ENCODE measurements at regions not wholly inside any gene's neighbourhood (a gene's known extent, or its start where the extent isn't known, plus 50 kb on each side); places are given as distances from the start of the nearest gene placed in this dataset.
A peak's percentile ranks its signal among the peaks of the same experiment; 100 is the strongest.

- intact Hi-C loops (cut with DNase I): no loop called here
- no peak overlapping the region for H3K9ac ChIP-seq (ENCODE audit: low read length in 3 of 3)
- DNase-seq (no peak), FAIRE-seq (no peak)
- no peak overlapping the region for H3K27ac ChIP-seq (ENCODE audit: low read depth in 2 of 2, low read length in 2 of 2)
- no peaks in the 10 kb centered on the region for H3K4me1 ChIP-seq (ENCODE audit: control insufficient read depth in 2 of 3, insufficient read depth in 2 of 3, low read depth in 1 of 3, low read length in 3 of 3)
- no peak overlapping the region for H3K4me3 ChIP-seq (ENCODE audit: low read length in 3 of 3)
- TF ChIP-seq CTCF (IDR thresholded peaks at IDR 0.05; ENCODE audit: borderline replicate concordance, extremely low read depth, insufficient read depth): no peak
- H3K27me3 ChIP-seq (ENCODE audit: control insufficient read depth, insufficient read depth, low read length): no peaks in the 10 kb centered on the region
- peaks cover 0 to 2% (median 0%) of the 10 kb centered on the region in 3 donors for H3K9me3 ChIP-seq (ENCODE audit: control insufficient read depth in 2 of 3, insufficient read depth in 1 of 3, low read length in 3 of 3)
- H3K36me3 ChIP-seq (ENCODE audit: control insufficient read depth in 2 of 3, insufficient read depth in 3 of 3, low read length in 3 of 3): no peaks in the 10 kb centered on the region
Measured at GRCh38 chr4:54427826-54428225, 198.7 kb downstream of the PDGFRA start.

GRCh38 chr4:54428940-54429339 lies 199.8 kb downstream of the PDGFRA start:
- Histone ChIP-seq H3K4me3 (ENCODE audit: low read length in 3 of 3) (no peak overlapping the region), H3K27me3 (ENCODE audit: control insufficient read depth, insufficient read depth, low read length) (no peaks in the 10 kb centered on the region), H3K9me3 (ENCODE audit: control insufficient read depth in 2 of 3, insufficient read depth in 1 of 3, low read length in 3 of 3) (no peaks in the 10 kb centered on the region), H3K27ac (ENCODE audit: low read depth in 2 of 2, low read length in 2 of 2) (no peak overlapping the region), H3K36me3 (ENCODE audit: control insufficient read depth in 2 of 3, insufficient read depth in 3 of 3, low read length in 3 of 3) (no peaks in the 10 kb centered on the region), H3K9ac (ENCODE audit: low read length in 3 of 3) (no peak overlapping the region), H3K4me1 (ENCODE audit: control insufficient read depth in 2 of 3, insufficient read depth in 2 of 3, low read depth in 1 of 3, low read length in 3 of 3) (no peaks in the 10 kb centered on the region)
- TF ChIP-seq CTCF (IDR thresholded peaks at IDR 0.05; ENCODE audit: borderline replicate concordance, extremely low read depth, insufficient read depth): no peak
- intact Hi-C loops (cut with DNase I): no loop called here
- FAIRE-seq (no peak), DNase-seq (no peak)

GRCh38 chr4:54433686-54434085 lies 204.6 kb downstream of the PDGFRA start:
- TF ChIP-seq CTCF (IDR thresholded peaks at IDR 0.05; ENCODE audit: borderline replicate concordance, extremely low read depth, insufficient read depth): no peak
- DNase-seq (no peak), FAIRE-seq (no peak)
- Histone ChIP-seq H3K4me1 (ENCODE audit: control insufficient read depth in 2 of 3, insufficient read depth in 2 of 3, low read depth in 1 of 3, low read length in 3 of 3) (no peaks in the 10 kb centered on the region), H3K27ac (ENCODE audit: low read depth in 2 of 2, low read length in 2 of 2) (no peak overlapping the region), H3K4me3 (ENCODE audit: low read length in 3 of 3) (no peak overlapping the region), H3K9me3 (ENCODE audit: control insufficient read depth in 2 of 3, insufficient read depth in 1 of 3, low read length in 3 of 3) (no peaks in the 10 kb centered on the region), H3K9ac (ENCODE audit: low read length in 3 of 3) (no peak overlapping the region), H3K27me3 (ENCODE audit: control insufficient read depth, insufficient read depth, low read length) (no peaks in the 10 kb centered on the region), H3K36me3 (ENCODE audit: control insufficient read depth in 2 of 3, insufficient read depth in 3 of 3, low read length in 3 of 3) (no peaks in the 10 kb centered on the region)
- intact Hi-C loops (cut with DNase I): no loop called here

GRCh38 chr4:54439831-54440243 lies 210.7 kb downstream of the PDGFRA start:
- no peaks in the 10 kb centered on the region for H3K36me3 ChIP-seq (ENCODE audit: control insufficient read depth in 2 of 3, insufficient read depth in 3 of 3, low read length in 3 of 3)
- H3K4me3 ChIP-seq (ENCODE audit: low read length in 3 of 3): no peak overlapping the region
- intact Hi-C loops (cut with DNase I): no loop called here
- no peaks in the 10 kb centered on the region for H3K27me3 ChIP-seq (ENCODE audit: control insufficient read depth, insufficient read depth, low read length)
- peak in 3 of 5 donors; percentile 18 to 40 (median 29) for DNase-seq
- no peak overlapping the region for H3K27ac ChIP-seq (ENCODE audit: low read depth in 2 of 2, low read length in 2 of 2)
- no peak for FAIRE-seq
- no peak for TF ChIP-seq CTCF (IDR thresholded peaks at IDR 0.05; ENCODE audit: borderline replicate concordance, extremely low read depth, insufficient read depth)
- no peak overlapping the region for H3K9ac ChIP-seq (ENCODE audit: low read length in 3 of 3)
- no peaks in the 10 kb centered on the region for H3K9me3 ChIP-seq (ENCODE audit: control insufficient read depth in 2 of 3, insufficient read depth in 1 of 3, low read length in 3 of 3)
- no peaks in the 10 kb centered on the region for H3K4me1 ChIP-seq (ENCODE audit: control insufficient read depth in 2 of 3, insufficient read depth in 2 of 3, low read depth in 1 of 3, low read length in 3 of 3)

Data from kidney (tissue), 13 donors.